HepG2 (cell line): ENCODE measurements at regions not wholly inside any gene's neighbourhood (a gene's known extent, or its start where the extent isn't known, plus 50 kb on each side); places are given as distances from the start of the nearest gene placed in this dataset.
A peak's percentile ranks its signal among the peaks of the same experiment; 100 is the strongest.

Experiments used
- ATAC-seq: fragments of 200-7000 bp; cut with Tn5 transposase; 3 replicates; pipeline ENCODE4 v1.9.1; 2020; ENCODE audit warnings: mild to moderate bottlenecking, moderate library complexity
- BruUV-seq: library from RNA; stranded (reverse); fragments of 400-500 nt; replicated peaks from 2 replicates; lab custom pipeline; 2021; lab: Mats Ljungman, UMichigan
- CTCF ChIA-PET: fragments of 300-600 bp; formaldehyde crosslinking; extraction: SDS; loops from one replicate; lab custom pipeline; 2021; ENCODE audit warnings: low total read pairs, inconsistent platforms, low intra/inter-chr PET ratio; lab: Yijun Ruan, JAX
- POLR2A ChIA-PET: fragments of 350-600 bp; sonication (Branson Sonifier 250); formaldehyde crosslinking; loops from one replicate; lab custom pipeline; 2020; ENCODE audit warnings: antibody characterized with exemption, inconsistent platforms; lab: Yijun Ruan, JAX
- DNase-seq: peaks from one replicate; pipeline ENCODE4 v3.0.0-alpha.2; 2015; ENCODE audit warnings: low spot score
- FAIRE-seq: peaks from 3 replicates; lab custom pipeline; 2011; peaks lifted over from hg19 to GRCh38; lab: Jason Lieb, UNC
- H2AFZ ChIP-seq: one replicate; pipeline ENCODE4 v1.6.1; 2011; ENCODE audit warnings: low read length, inconsistent platforms
- H3K27ac ChIP-seq: fragments of 300-600 bp; 3 replicates; pipeline ENCODE4 v1.8.0; 2011; ENCODE audit warnings: mixed run types, mild to moderate bottlenecking, mixed read lengths, low read length, inconsistent platforms; ENCODE audit not compliant: insufficient read depth; ENCODE audit errors: extremely low read length
- H3K27me3 ChIP-seq, 2 experiments: fragments of 200-600 bp in 1 of 2; 2 replicates in 1 of 2; 3 replicates in 1 of 2; pipeline versions ENCODE4 v1.6.0 to v1.8.0; 2011; ENCODE audit warnings: low read length in 2 of 2, mild to moderate bottlenecking in 2 of 2, moderate library complexity in 2 of 2, inconsistent platforms in 1 of 2; ENCODE audit not compliant: insufficient read depth in 2 of 2, control insufficient read depth in 1 of 2
- H3K36me3 ChIP-seq, 2 experiments: fragments of 200-600 bp in 1 of 2; replicated peaks in 1 of 2; 2 replicates in 1 of 2; 3 replicates in 1 of 2; pipeline versions ENCODE4 v1.5.1 to v1.8.0; 2011; ENCODE audit warnings: low read length in 2 of 2, inconsistent platforms in 1 of 2; ENCODE audit not compliant: insufficient read depth in 2 of 2, control insufficient read depth in 1 of 2
- H3K4me1 ChIP-seq: 2 replicates; pipeline ENCODE4 v1.5.1; 2012; ENCODE audit warnings: low read length, inconsistent platforms; ENCODE audit not compliant: insufficient read depth
- H3K4me2 ChIP-seq: 2 replicates; pipeline ENCODE4 v1.6.0; 2011; ENCODE audit warnings: low read depth, low read length, inconsistent platforms
- H3K4me3 ChIP-seq, 3 experiments: fragments of 200-600 bp in 1 of 3; sonication (generic), shearing (Covaris generic) in 1 of 3; replicated peaks in 1 of 3; 2 replicates each; pipeline ENCODE4 v1.5.1; 2011 to 2016; ENCODE audit warnings: low read length in 3 of 3, inconsistent platforms in 2 of 3, low read depth in 2 of 3, mild to moderate bottlenecking in 2 of 3, control low read depth in 1 of 3, mixed read lengths in 1 of 3; ENCODE audit not compliant: insufficient read depth in 1 of 3
- H3K79me2 ChIP-seq: one replicate; pipeline ENCODE4 v1.6.1; 2011; ENCODE audit warnings: low read length, inconsistent platforms; ENCODE audit not compliant: insufficient read depth
- H3K9ac ChIP-seq: 2 replicates; pipeline ENCODE4 v1.6.0; 2011; ENCODE audit warnings: mild to moderate bottlenecking, low read depth, low read length, inconsistent platforms; ENCODE audit not compliant: insufficient read depth
- H3K9me3 ChIP-seq: 2 replicates; pipeline ENCODE4 v1.5.1; 2012; ENCODE audit warnings: mild to moderate bottlenecking, low read length
- H4K20me1 ChIP-seq: 2 replicates; pipeline ENCODE4 v1.6.0; 2011; ENCODE audit warnings: inconsistent platforms, mild to moderate bottlenecking, low read length, moderate library complexity; ENCODE audit not compliant: insufficient read depth
- HHEX ChIP-seq: IDR thresholded peaks from 2 replicates; pipeline ENCODE4 v1.6.1; 2016; ENCODE audit warnings: control low read depth
- JUNB ChIP-seq: sonication (generic); formaldehyde crosslinking; IDR thresholded peaks from 2 replicates; pipeline ENCODE4 v1.8.0; 2022; ENCODE audit warnings: missing genetic modification reagents, mild to moderate bottlenecking, borderline replicate concordance
- MAFG ChIP-seq: sonication (generic); formaldehyde crosslinking; IDR thresholded peaks from 2 replicates; pipeline ENCODE4 v1.5.1; 2020; ENCODE audit warnings: mild to moderate bottlenecking, missing genetic modification reagents
- MLLT10 ChIP-seq: sonication (generic); formaldehyde crosslinking; IDR thresholded peaks from 2 replicates; pipeline ENCODE4 v1.4.0; 2020; ENCODE audit warnings: missing genetic modification reagents
- NFIB ChIP-seq: sonication (generic); formaldehyde crosslinking; IDR thresholded peaks from 2 replicates; pipeline ENCODE4 v1.9.0; 2021; ENCODE audit warnings: missing genetic modification reagents, mild to moderate bottlenecking, borderline replicate concordance
- NFRKB ChIP-seq: fragments of 450-650 bp; IDR thresholded peaks from 2 replicates; pipeline ENCODE4 v1.6.1; 2017
- ONECUT2 ChIP-seq: sonication (generic); formaldehyde crosslinking; IDR thresholded peaks from 2 replicates; pipeline ENCODE4 v1.4.0; 2020; ENCODE audit warnings: missing genetic modification reagents
- PHF8 ChIP-seq: sonication (generic); formaldehyde crosslinking; IDR thresholded peaks from 2 replicates; pipeline ENCODE4 v1.5.0; 2020; ENCODE audit warnings: missing genetic modification reagents
- RBAK ChIP-seq: sonication (generic); formaldehyde crosslinking; IDR thresholded peaks from 2 replicates; pipeline ENCODE4 v1.5.1; 2020; ENCODE audit warnings: mild to moderate bottlenecking, missing genetic modification reagents
- SMARCE1 ChIP-seq: fragments of 450-650 bp; IDR thresholded peaks from 2 replicates; pipeline ENCODE4 v1.6.1; 2017; ENCODE audit warnings: borderline replicate concordance
- STAG1 ChIP-seq: sonication (generic); formaldehyde crosslinking; IDR thresholded peaks from 2 replicates; pipeline ENCODE4 v1.4.0; 2020; ENCODE audit warnings: missing genetic modification reagents
- TBX3 ChIP-seq: fragments of 450-650 bp; IDR thresholded peaks from 2 replicates; pipeline ENCODE4 v1.6.1; 2017; ENCODE audit warnings: antibody characterized with exemption, mild to moderate bottlenecking, inconsistent platforms, borderline replicate concordance
- TOPORS ChIP-seq: sonication (generic); formaldehyde crosslinking; IDR thresholded peaks from 2 replicates; pipeline ENCODE4 v1.8.0; 2023; ENCODE audit warnings: mild to moderate bottlenecking, missing genetic modification reagents
- ZC3H4 ChIP-seq: sonication (generic); formaldehyde crosslinking; IDR thresholded peaks from 2 replicates; pipeline ENCODE4 v1.4.0; 2020; ENCODE audit warnings: missing genetic modification reagents, borderline replicate concordance
- ZNF547 ChIP-seq: sonication (generic); formaldehyde crosslinking; IDR thresholded peaks from 2 replicates; pipeline ENCODE4 v1.5.1; 2020; ENCODE audit warnings: mild to moderate bottlenecking, missing genetic modification reagents
- WGBS: methylation state at CpG from one replicate; pipeline ENCODE4 v1.1.6; 2017; ENCODE audit warnings: low lambda C conversion rate; 5-methylcytosine and 5-hydroxymethylcytosine counted together
- in situ Hi-C: cut with HindIII; loops from 2 replicates; pipeline ENCODE4 v1.10.0; 2017; ENCODE audit warnings: low pct_unique_long_range_greater_than_20kb; ENCODE audit not compliant: extremely low pct_ligation_motif_present
- intact Hi-C: fragments of 100-400 bp; cut with micrococcal nuclease; formaldehyde crosslinking; loops from one replicate; pipeline ENCODE4 v1.10.0; 2022; ENCODE audit not compliant: unreplicated experiment
- TF ChIP-seq, protein P1 (sequence below): sonication (generic); formaldehyde crosslinking; IDR thresholded peaks from 2 replicates; pipeline ENCODE4 v1.4.0; 2020; ENCODE audit warnings: missing genetic modification reagents, mild to moderate bottlenecking, borderline replicate concordance
- TF ChIP-seq, protein P2 (sequence below): sonication (generic); formaldehyde crosslinking; IDR thresholded peaks from 2 replicates; pipeline ENCODE4 v1.8.0; 2022; ENCODE audit warnings: mild to moderate bottlenecking, missing genetic modification reagents, borderline replicate concordance

- Histone ChIP-seq H4K20me1 (no peaks in the 10 kb centered on the region), H3K4me1 (no peaks in the 10 kb centered on the region), H3K4me2 (no peak overlapping the region), H3K9ac (no peak overlapping the region), H3K9me3 (no peaks in the 10 kb centered on the region), H3K27me3 (peaks cover 0 to 14% of the 10 kb centered on the region in 2 experiments; a peak in 3 of 5 replicates), H2AFZ (no peak overlapping the region), H3K36me3 (no peaks in the 10 kb centered on the region), H3K4me3 (no peak overlapping the region), H3K79me2 (no peaks in the 10 kb centered on the region), H3K27ac (no peak overlapping the region)
- in situ Hi-C loops = no loop called here
- WGBS = 10% methylated on average over 3 of the region's 4 CpGs
- ChIA-PET CTCF (no interaction called here), POLR2A (no interaction called here)
- ATAC-seq (no peak), FAIRE-seq (no peak), DNase-seq (no peak)
- TF ChIP-seq MLLT10 (CRISPR knock-in tag) (no peak), ZC3H4 (CRISPR knock-in tag) (no peak), JUNB (CRISPR knock-in tag) (no peak)
- no TSS peak for BruUV-seq
- intact Hi-C loops = loop anchor here (5.0 kb wide), 1 partner anchor 375 kb away; no protein-coding TSS in a partner anchor
Measured at GRCh38 chr5:62142351-62142750, 163.7 kb upstream of the KIF2A start.

DNA sequence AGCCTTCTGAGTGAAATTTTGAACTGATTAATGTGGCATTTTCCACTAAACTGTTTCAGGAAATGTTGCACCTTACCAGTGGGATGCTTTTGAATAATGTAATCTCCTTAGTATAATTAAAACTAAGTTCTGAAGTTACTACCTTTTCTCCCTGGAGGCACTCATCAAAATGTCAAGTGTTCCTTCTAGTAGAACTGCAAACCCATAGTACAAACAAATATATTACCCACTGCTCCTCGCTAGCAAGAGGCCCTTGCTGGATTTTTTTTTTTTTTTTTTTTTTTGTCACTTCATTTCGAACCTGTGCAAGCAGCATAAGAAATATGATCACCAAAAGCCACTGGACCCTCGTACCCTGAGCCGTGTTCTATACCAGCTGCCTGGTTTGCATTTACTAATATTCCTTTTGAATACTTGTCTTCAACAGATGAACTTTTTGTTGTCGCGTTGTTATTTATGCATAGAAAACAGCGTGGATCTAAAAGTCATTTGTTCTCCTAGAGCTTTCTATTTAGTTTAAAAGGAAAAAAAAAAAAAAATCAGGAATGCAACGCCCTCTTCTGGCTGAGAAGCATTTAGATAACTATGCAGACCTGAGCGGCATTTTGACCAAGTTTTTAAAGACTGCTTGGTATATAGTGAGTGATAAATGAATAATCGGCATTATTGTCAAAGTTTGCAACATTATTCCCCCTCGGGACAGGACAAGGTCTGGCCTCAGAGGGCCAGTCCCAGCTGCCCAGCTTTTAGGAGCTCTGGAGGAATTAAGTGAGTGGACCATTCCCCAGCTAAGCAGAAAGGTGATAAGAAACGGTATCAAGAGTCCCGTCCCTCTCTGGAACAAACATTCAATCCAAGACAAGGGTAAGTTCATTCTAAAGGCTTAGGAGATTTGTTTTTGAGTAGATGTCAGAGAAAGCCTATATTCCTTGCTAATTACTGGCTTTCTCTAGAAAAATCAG is 162.5 kb upstream of the KIF2A start:
- POLR2A ChIA-PET = no interaction called here
- H3K9me3 ChIP-seq = no peaks in the 10 kb centered on the region
- ATAC-seq (peak; percentile 61), DNase-seq (peak; percentile 13), FAIRE-seq (peak; percentile 18)
- no peaks in the 10 kb centered on the region for H3K4me1 ChIP-seq
- H3K4me2 ChIP-seq = peak overlapping the region; percentile 39; the same call in 1 of the 2 replicates
- H3K27me3 ChIP-seq = peaks cover 0 to 14% of the 10 kb centered on the region in 2 experiments; a peak in 3 of 5 replicates
- WGBS = 2% methylated on average over 13 of the region's 13 CpGs
- no peaks in the 10 kb centered on the region for H4K20me1 ChIP-seq
- H3K4me3 ChIP-seq = no peak overlapping the region; a peak in 1 of 6 replicates
- in situ Hi-C loops = no loop called here
- no peak overlapping the region for H3K9ac ChIP-seq
- no peaks in the 10 kb centered on the region for H3K36me3 ChIP-seq
- no peaks in the 10 kb centered on the region for H3K79me2 ChIP-seq
- H3K27ac ChIP-seq = no peak overlapping the region
- no peak overlapping the region for H2AFZ ChIP-seq
- no TSS peak for BruUV-seq
- intact Hi-C loops = loop anchor here (5.0 kb wide), 1 partner anchor 376 kb away; no protein-coding TSS in a partner anchor
- CTCF ChIA-PET = no interaction called here
- TF ChIP-seq PHF8 = no peak
- no peak for TF ChIP-seq TBX3
- 0 out of 2 replicates have a peak, but pooled peaks have one; percentile 22 for TF ChIP-seq STAG1 (CRISPR knock-in tag)
- TF ChIP-seq HHEX (CRISPR knock-in tag) = no peak
- TF ChIP-seq NFIB = no peak
- TF ChIP-seq NFRKB = no peak
- no peak for TF ChIP-seq ZNF547 (CRISPR knock-in tag)
- TF ChIP-seq, protein P1, sequence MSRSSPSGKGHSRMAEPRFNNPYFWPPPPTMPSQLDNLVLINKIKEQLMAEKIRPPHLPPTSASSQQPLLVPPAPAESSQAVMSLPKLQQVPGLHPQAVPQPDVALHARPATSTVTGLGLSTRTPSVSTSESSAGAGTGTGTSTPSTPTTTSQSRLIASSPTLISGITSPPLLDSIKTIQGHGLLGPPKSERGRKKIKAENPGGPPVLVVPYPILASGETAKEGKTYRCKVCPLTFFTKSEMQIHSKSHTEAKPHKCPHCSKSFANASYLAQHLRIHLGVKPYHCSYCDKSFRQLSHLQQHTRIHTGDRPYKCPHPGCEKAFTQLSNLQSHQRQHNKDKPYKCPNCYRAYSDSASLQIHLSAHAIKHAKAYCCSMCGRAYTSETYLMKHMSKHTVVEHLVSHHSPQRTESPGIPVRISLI (CRISPR knock-in tag) = peak; percentile 86
- no peak for TF ChIP-seq RBAK (CRISPR knock-in tag)
- no peak for TF ChIP-seq ONECUT2 (CRISPR knock-in tag)
- TF ChIP-seq MAFG (CRISPR knock-in tag) = no peak
- no peak for TF ChIP-seq TOPORS
- TF ChIP-seq, protein P2, sequence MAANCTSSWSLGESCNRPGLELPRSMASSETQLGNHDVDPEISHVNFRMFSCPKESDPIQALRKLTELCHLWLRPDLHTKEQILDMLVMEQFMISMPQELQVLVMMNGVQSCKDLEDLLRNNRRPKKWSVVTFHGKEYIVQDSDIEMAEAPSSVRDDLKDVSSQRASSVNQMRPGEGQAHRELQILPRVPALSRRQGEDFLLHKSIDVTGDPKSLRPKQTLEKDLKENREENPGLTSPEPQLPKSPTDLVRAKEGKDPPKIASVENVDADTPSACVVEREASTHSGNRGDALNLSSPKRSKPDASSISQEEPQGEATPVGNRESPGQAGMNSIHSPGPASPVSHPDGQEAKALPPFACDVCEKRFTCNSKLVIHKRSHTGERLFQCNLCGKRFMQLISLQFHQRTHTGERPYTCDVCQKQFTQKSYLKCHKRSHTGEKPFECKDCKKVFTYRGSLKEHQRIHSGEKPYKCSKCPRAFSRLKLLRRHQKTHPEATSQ = no peak
- no peak for TF ChIP-seq SMARCE1
